Prostate gland (tissue), 2 donors: ENCODE measurements at regions not wholly inside any gene's neighbourhood (a gene's known extent, or its start where the extent isn't known, plus 50 kb on each side); places are given as distances from the start of the nearest gene placed in this dataset.

Experiments
- CTCF ChIP-seq, 4 experiments: fragments of 200-600 bp in 2 of 4; fragments of 450-650 bp in 2 of 4; sonication (generic) in 2 of 4; IDR thresholded peaks; 1 replicate in 3 of 4; 2 replicates in 1 of 4; pipeline ENCODE4 v1.5.1; 2016 to 2019; ENCODE audit warnings: antibody characterized with exemption in 4 of 4, mild to moderate bottlenecking in 2 of 4, moderate library complexity in 2 of 4
- POLR2AphosphoS5 ChIP-seq: sonication (generic); formaldehyde crosslinking; IDR thresholded peaks from one replicate; pipeline ENCODE4 v1.6.1; 2017; ENCODE audit warnings: antibody characterized with exemption

- TF ChIP-seq POLR2AphosphoS5 (no peak), CTCF (IDR thresholded peaks at IDR 0.05) (no peak)
These were observed 482.1 kb downstream of the LIG4 start for GRCh38 chr13:107733276-107733675.
